ENCODE measurements at regions not wholly inside any gene's neighbourhood (a gene's known extent, or its start where the extent isn't known, plus 50 kb on each side); places are given as distances from the start of the nearest gene placed in this dataset.

GRCh38 chr12:125619723-125620122 lies 554.5 kb downstream of the AACS start:
- Histone ChIP-seq H3K4ac (ENCODE audit: low read depth, low read length) (no peak overlapping the region), H3K79me1 (ENCODE audit: insufficient read depth, low read depth, low read length, poor library complexity, severe bottlenecking) (no peaks in the 10 kb centered on the region), H3K14ac (ENCODE audit: insufficient read depth, low read length) (no peak overlapping the region), H3K4me2 (ENCODE audit: insufficient read depth, insufficient read length, low read length) (no peak overlapping the region), H3K18ac (ENCODE audit: insufficient read length, low read depth, low read length) (no peak overlapping the region), H4K91ac (ENCODE audit: insufficient read length, low read depth, low read length) (no peak overlapping the region), H4K20me1 (ENCODE audit: control insufficient read depth, insufficient read depth, insufficient read length) (no peaks in the 10 kb centered on the region), H2BK5ac (ENCODE audit: insufficient read length, low read length) (no peak overlapping the region), H2AFZ (ENCODE audit: low read length) (no peak overlapping the region), H3K79me2 (ENCODE audit: insufficient read depth, low read length) (no peaks in the 10 kb centered on the region), H2BK20ac (ENCODE audit: low read depth, low read length, poor library complexity, severe bottlenecking) (no peak overlapping the region), H3K9me3 (ENCODE audit: control insufficient read depth, low read depth, low read length) (no peaks in the 10 kb centered on the region), H3K4me1 (ENCODE audit: insufficient read depth, low read length) (no peaks in the 10 kb centered on the region), H3K56ac (ENCODE audit: insufficient read length, low read depth, low read length) (no peak overlapping the region), H4K5ac (ENCODE audit: insufficient read length, low read depth, low read length) (no peak overlapping the region), H2BK120ac (ENCODE audit: low read depth, low read length, poor library complexity, severe bottlenecking) (no peak overlapping the region), H2BK12ac (ENCODE audit: insufficient read length, low read depth, low read length) (no peak overlapping the region), H4K8ac (replicated peaks; ENCODE audit: insufficient read length, low read depth, low read length) (no peak overlapping the region), H2BK15ac (ENCODE audit: low read depth, low read length) (no peak overlapping the region), H3K9ac (ENCODE audit: extremely low read depth, insufficient read length, low read length) (no peak overlapping the region), H3K27ac (ENCODE audit: insufficient read length, low read depth, low read length) (no peak overlapping the region), H3K27me3 (ENCODE audit: insufficient read depth, low read length) (no peaks in the 10 kb centered on the region), H3T11ph (ENCODE audit: low read length) (no peak overlapping the region), H3K23ac (ENCODE audit: insufficient read length, low read depth, low read length) (no peak overlapping the region), H2AK5ac (ENCODE audit: insufficient read length, low read length) (no peak overlapping the region), H3K23me2 (ENCODE audit: insufficient read length, low read depth, low read length, poor library complexity, severe bottlenecking) (no peaks in the 10 kb centered on the region)
- H3K4me1 Mint-ChIP-seq, result no peaks in the 10 kb centered on the region
- TF ChIP-seq CTCF (conservative IDR thresholded peaks at IDR 0.05), result no peak
- H3K27ac Mint-ChIP-seq, result no peak overlapping the region
- H3K27me3 Mint-ChIP-seq (ENCODE audit: low read depth), result no peaks in the 10 kb centered on the region; the same call in 1 of the 2 replicates
- no CpG with 5 or more reads among the region's 2 CpGs for WGBS (ENCODE audit: extremely low coverage, insufficient read length, low lambda C conversion rate)
- no peak overlapping the region for H3K4me3 Mint-ChIP-seq
- DNase-seq, result no peak
- peaks cover 0 to 9% (median 0%) of the 10 kb centered on the region in 3 experiments; a peak in 3 of 7 replicates for H3K36me3 Mint-ChIP-seq (ENCODE audit: insufficient read depth in 1 of 3, low read depth in 3 of 3)
- H3K9me3 Mint-ChIP-seq, result no peaks in the 10 kb centered on the region

Measured in H9 (cell line).